ENCODE measurements at regions not wholly inside any gene's neighbourhood (a gene's known extent, or its start where the extent isn't known, plus 50 kb on each side); places are given as distances from the start of the nearest gene placed in this dataset.

DNA sequence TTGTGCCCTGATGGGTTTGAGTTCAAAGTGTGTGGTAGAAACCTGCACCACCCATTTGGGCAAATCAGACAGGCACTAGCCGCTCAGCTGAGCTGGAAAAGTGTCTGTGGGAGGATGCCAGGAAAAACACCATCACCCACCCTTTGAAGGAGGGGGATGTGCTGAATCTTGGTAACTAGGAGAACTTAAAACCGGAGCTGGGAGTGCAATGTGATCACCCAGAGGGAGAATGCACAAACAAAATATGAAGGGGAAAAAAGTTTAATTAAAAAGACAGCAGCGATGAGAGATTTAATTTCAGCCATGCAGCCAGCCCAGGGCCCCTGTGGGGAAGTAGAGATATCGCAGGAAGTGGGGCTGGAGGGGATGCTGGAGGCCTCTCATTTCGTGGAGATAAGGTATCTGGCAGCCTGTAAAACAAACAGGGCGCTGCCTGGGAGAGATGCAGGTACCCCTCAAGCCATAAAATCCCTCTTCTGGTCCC, 86.8 kb upstream of the BCAR3 start:
- Histone ChIP-seq H3K4me3 (no peak overlapping the region), H3K4me1 (ENCODE audit: low read depth) (no peaks in the 10 kb centered on the region), H3K9me3 (ENCODE audit: low read depth) (no peaks in the 10 kb centered on the region), H3K27ac (no peak overlapping the region), H3K36me3 (no peaks in the 10 kb centered on the region), H3K27me3 (peaks cover 27% of the 10 kb centered on the region)
- peak in 1 of 2 donors; percentile 50 for DNase-seq (ENCODE audit: low read depth in 1 of 2, low spot score in 1 of 2)
- TF ChIP-seq, protein P1, sequence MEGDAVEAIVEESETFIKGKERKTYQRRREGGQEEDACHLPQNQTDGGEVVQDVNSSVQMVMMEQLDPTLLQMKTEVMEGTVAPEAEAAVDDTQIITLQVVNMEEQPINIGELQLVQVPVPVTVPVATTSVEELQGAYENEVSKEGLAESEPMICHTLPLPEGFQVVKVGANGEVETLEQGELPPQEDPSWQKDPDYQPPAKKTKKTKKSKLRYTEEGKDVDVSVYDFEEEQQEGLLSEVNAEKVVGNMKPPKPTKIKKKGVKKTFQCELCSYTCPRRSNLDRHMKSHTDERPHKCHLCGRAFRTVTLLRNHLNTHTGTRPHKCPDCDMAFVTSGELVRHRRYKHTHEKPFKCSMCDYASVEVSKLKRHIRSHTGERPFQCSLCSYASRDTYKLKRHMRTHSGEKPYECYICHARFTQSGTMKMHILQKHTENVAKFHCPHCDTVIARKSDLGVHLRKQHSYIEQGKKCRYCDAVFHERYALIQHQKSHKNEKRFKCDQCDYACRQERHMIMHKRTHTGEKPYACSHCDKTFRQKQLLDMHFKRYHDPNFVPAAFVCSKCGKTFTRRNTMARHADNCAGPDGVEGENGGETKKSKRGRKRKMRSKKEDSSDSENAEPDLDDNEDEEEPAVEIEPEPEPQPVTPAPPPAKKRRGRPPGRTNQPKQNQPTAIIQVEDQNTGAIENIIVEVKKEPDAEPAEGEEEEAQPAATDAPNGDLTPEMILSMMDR (IDR thresholded peaks at IDR 0.05; ENCODE audit: low read depth, low read length), result no peak

DNA sequence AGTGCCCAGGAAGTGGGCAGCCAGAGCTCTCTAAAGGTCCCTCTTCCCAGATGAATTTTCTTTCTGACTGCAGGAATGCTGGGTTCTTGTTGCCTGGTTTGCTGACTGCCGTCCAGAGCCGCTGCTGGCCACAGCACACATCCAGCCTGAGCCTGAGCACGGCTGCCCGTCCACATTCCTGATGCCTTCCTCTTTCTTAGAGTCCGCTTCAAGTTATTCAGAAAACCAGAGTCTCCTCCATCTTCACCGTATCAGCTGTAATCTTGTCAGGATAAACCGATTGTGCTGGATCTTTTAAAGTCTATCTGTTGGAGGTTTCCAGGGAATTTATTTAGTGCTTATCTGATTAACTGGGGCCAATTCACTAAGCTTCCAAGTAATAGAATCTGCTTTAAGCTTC, 84.8 kb upstream of the BCAR3 start:
- no peaks in the 10 kb centered on the region for H3K4me1 ChIP-seq (ENCODE audit: low read depth)
- H3K27ac ChIP-seq, result no peak overlapping the region
- no peaks in the 10 kb centered on the region for H3K36me3 ChIP-seq
- TF ChIP-seq, protein P1 (IDR thresholded peaks at IDR 0.05; ENCODE audit: low read depth, low read length), result no peak
- H3K4me3 ChIP-seq, result no peak overlapping the region
- no peaks in the 10 kb centered on the region for H3K9me3 ChIP-seq (ENCODE audit: low read depth)
- DNase-seq (ENCODE audit: low read depth in 1 of 2, low spot score in 1 of 2), result no peak
- peaks cover 42% of the 10 kb centered on the region for H3K27me3 ChIP-seq

DNA sequence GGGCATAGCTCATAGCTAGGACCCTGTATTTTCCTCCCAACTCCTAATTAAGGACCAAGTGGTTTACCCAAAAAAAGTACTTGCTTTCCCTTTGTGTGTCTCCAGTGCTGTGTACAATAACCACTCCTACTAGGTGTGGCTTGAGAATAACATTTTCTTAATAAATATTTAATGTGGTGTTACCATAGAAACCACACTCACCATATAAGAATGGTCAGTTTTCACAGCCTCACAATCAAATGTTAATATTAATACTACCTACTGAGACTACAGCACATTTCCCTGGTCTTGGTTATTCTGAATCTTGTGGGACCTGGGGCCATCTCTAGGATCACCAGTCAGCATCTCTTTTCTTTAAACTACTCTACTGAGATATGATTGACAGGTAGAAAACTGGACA, 83.5 kb upstream of the BCAR3 start:
- H3K27me3 ChIP-seq, result peaks cover 54% of the 10 kb centered on the region
- no peaks in the 10 kb centered on the region for H3K4me1 ChIP-seq (ENCODE audit: low read depth)
- H3K36me3 ChIP-seq, result no peaks in the 10 kb centered on the region
- TF ChIP-seq, protein P1 (IDR thresholded peaks at IDR 0.05; ENCODE audit: low read depth, low read length), result no peak
- no peak overlapping the region for H3K27ac ChIP-seq
- H3K4me3 ChIP-seq, result no peak overlapping the region
- no peak for DNase-seq (ENCODE audit: low read depth in 1 of 2, low spot score in 1 of 2)
- no peaks in the 10 kb centered on the region for H3K9me3 ChIP-seq (ENCODE audit: low read depth)

DNA sequence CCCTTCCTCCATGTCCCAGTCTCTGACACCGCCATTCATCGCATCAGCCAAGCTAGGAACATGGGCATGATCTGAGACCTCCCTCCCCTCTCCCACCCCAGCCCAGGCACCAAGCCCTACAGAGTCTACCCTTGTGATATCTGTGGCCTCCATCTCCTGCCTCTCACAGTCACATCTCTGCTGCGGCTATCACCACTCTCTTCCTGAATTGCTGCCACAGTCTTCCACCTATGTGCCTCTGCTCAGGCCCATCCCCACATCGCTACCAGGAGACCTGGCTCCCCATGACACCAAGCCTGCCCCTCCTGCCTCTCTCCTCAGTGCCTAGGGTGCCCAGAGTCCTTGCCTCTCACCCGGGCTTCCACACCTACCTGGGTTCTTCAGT, 82.7 kb upstream of the BCAR3 start:
- H3K36me3 ChIP-seq, result no peaks in the 10 kb centered on the region
- no peak for DNase-seq (ENCODE audit: low read depth in 1 of 2, low spot score in 1 of 2)
- no peak overlapping the region for H3K27ac ChIP-seq
- H3K27me3 ChIP-seq, result peaks cover 58% of the 10 kb centered on the region
- no peaks in the 10 kb centered on the region for H3K4me1 ChIP-seq (ENCODE audit: low read depth)
- TF ChIP-seq, protein P1 (IDR thresholded peaks at IDR 0.05; ENCODE audit: low read depth, low read length), result no peak
- no peak overlapping the region for H3K4me3 ChIP-seq
- no peaks in the 10 kb centered on the region for H3K9me3 ChIP-seq (ENCODE audit: low read depth)

DNA sequence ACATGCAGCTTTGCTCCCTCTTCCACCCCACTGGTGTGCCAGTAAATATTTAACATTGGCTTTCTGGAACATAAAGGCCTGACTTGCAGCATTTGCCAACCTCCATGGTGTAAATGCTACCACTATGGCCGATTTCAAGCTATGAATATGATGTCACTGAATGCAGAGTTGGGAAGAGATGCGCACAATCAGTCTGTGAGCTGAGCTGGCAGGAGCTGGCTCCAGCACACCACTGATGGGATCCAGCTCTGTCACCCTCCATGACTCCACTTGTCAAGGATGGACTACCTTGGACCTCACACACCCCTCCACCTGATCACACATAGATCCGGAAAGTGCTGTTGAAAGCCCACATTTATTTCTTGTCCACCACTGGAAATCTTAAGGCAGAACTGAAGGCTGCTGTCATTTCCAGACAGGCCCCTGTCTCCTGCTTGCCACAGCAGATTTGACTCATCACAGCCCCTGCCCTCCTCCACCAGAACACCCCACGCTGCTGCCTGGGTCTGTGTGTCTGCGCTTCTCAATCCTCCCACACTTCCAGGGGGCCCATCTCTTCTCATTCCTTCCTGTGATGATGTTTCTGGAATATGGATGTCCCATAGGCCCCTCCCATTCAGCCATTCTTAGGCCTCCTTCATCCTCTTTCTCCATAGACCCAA, 82.2 kb upstream of the BCAR3 start:
- TF ChIP-seq, protein P1 (IDR thresholded peaks at IDR 0.05; ENCODE audit: low read depth, low read length), result no peak
- Histone ChIP-seq H3K4me3 (no peak overlapping the region), H3K9me3 (ENCODE audit: low read depth) (no peaks in the 10 kb centered on the region), H3K27me3 (peaks cover 64% of the 10 kb centered on the region), H3K4me1 (ENCODE audit: low read depth) (no peaks in the 10 kb centered on the region), H3K27ac (no peak overlapping the region), H3K36me3 (no peaks in the 10 kb centered on the region)
- DNase-seq (ENCODE audit: low read depth in 1 of 2, low spot score in 1 of 2), result no peak

Measured in cardiac muscle cell (in vitro differentiated cells and primary cell).